ENCODE measurements at regions not wholly inside any gene's neighbourhood (a gene's known extent, or its start where the extent isn't known, plus 50 kb on each side); places are given as distances from the start of the nearest gene placed in this dataset.

GRCh38 chr2:226118471-226119429, 680.9 kb downstream of the IRS1 start:
- H3K4me3 ChIP-seq = peak overlapping the region; percentile 62

DNA sequence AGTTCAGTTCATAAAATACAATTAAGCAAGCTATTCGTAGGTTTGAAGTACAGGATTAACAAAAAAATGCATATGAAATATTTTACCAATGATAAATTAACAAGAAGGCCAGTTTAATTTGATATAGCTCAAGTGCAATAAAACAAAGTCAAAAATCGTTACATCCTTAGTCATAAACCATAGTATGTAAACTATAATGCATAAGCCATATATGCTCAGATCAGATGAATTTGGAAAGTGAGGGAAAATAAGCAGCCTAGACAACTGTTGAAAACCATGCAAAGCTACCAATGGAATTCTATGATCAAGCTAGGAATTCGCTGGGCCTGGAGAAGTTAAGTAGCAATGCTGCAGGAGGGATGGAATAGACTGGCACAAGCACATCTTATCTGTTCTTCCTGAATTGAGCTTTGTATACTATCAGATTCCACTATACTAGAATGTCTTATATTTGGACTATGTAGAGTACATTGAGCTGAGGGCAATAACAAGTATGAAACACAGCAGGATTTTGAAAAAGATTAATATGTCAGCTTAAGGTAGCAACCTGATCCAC, 682.0 kb downstream of the IRS1 start:
- TF ChIP-seq CTCF (IDR thresholded peaks at IDR 0.05) = no peak
- no peak for DNase-seq (ENCODE audit: low spot score)
- Histone ChIP-seq H3K27ac (no peak overlapping the region), H3K4me3 (no peak overlapping the region)

More at GRCh38 chr2:226118471-226119429, 680.9 kb downstream of the IRS1 start:
- no peak for TF ChIP-seq CTCF (IDR thresholded peaks at IDR 0.05)
- peak overlapping the region in 1 of 2 donors; percentile 83 for H3K27ac ChIP-seq
- no peak for DNase-seq (ENCODE audit: low spot score)

DNA sequence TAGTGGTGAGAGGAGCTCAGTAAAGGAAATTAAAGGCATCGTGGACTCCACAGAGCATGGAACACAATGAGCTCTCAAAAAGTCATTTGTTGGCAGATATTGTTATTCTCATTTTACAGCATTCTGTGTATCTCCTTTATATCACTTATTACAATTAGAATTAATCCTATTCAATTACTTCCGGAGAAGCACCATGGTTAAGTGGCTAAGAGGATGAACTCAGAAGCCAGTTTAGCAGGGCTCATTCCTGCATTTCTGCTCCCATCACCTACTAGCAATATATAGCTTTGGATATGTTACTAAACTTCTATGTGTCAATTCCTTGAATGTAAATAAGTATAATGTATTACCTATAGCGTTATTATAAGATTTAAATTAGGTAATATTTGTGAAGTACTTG, 683.3 kb downstream of the IRS1 start:
- TF ChIP-seq CTCF (IDR thresholded peaks at IDR 0.05) = no peak
- no peak overlapping the region for H3K27ac ChIP-seq
- no peak overlapping the region for H3K4me3 ChIP-seq
- no peak for DNase-seq (ENCODE audit: low spot score)

GRCh38 chr2:226115832-226116200, 683.8 kb downstream of the IRS1 start:
- Histone ChIP-seq H3K4me3 (no peak overlapping the region), H3K27ac (no peak overlapping the region)
- no peak for TF ChIP-seq CTCF (IDR thresholded peaks at IDR 0.05)
- DNase-seq (ENCODE audit: low spot score) = no peak

DNA sequence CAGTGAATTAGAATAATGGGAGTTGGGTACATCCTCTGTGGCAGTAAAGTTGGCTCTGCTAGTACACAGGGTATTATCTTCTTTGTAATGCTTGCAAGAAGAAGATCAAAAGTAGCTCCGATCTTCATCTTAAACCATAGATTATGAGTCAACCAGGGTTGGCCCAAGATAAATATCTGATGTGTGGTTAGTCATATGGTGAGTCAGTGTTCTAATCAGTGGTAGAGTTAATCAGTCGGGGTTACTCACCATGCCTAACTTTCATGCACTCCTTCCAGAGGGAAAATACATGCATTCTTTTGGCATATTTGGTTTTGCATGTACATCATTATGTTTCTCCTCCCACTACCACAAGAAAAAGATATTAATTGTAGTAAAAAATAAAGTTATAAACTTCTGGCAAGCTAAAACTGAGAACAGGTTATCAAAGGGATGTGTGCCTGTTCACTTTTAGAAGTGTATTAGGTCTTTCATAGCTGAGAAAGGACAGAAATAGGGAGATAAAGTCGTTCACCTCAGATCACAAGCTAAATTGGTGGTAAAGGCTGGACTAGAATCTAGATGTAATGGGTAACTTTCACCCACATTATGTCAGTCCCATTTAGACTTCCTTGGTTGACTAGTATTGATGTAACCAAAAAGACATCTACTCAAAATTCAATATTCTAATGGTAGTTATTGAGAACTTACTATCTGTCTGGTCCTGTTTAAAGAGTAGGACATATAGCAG, 684.4 kb downstream of the IRS1 start:
- Histone ChIP-seq H3K4me3 (no peak overlapping the region), H3K27ac (no peak overlapping the region)
- no peak for TF ChIP-seq CTCF (IDR thresholded peaks at IDR 0.05)
- DNase-seq (ENCODE audit: low spot score) = no peak

DNA sequence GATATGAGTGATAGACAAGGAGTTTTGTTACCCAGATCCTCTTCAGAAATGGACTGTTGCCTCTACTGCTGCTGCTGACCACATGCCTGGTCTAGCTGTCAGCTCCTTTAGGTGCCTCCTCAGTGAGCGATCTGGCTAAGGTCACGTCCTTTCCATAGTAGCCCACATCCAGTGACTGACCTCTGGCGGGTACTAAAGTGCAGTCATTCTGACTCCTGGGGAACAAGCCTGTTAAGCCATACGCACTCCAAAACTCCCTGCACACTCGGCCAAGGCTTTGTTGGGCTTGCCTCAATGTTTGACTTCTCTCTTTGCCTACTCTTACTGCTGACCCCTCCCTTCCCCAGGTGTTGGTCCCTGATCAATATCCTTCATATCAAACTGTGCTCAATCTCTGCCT, 685.2 kb downstream of the IRS1 start:
- no peak overlapping the region for H3K4me3 ChIP-seq
- DNase-seq (ENCODE audit: low spot score) = no peak

More for the DNA sequence above, 685.2 kb downstream of the IRS1 start:
- TF ChIP-seq CTCF (IDR thresholded peaks at IDR 0.05) = no peak
- H3K27ac ChIP-seq = no peak overlapping the region

Data from coronary artery (tissue), 2 donors.